BJ (cell line): ENCODE measurements at regions not wholly inside any gene's neighbourhood (a gene's known extent, or its start where the extent isn't known, plus 50 kb on each side); places are given as distances from the start of the nearest gene placed in this dataset.
A peak's percentile ranks its signal among the peaks of the same experiment; 100 is the strongest.

Experiments
- CTCF ChIA-PET: fragments of 350-600 bp; formaldehyde crosslinking; extraction: SDS; loops from one replicate; lab custom pipeline; 2021; ENCODE audit warnings: antibody characterized with exemption, inconsistent platforms; lab: Yijun Ruan, JAX
- POLR2A ChIA-PET: fragments of 300-600 bp; sonication (Branson Sonifier 250); formaldehyde crosslinking; extraction: SDS; loops from one replicate; lab custom pipeline; 2021; ENCODE audit warnings: antibody characterized with exemption; lab: Charles Lee
- DNase-seq: peaks from one replicate; pipeline ENCODE4 v3.0.0-alpha.2; 2011; ENCODE audit warnings: low read depth
- H3K27me3 ChIP-seq: 2 replicates; pipeline ENCODE4 v1.6.0; 2011; ENCODE audit warnings: low read length; ENCODE audit not compliant: control insufficient read depth, insufficient read depth
- H3K36me3 ChIP-seq: 2 replicates; pipeline ENCODE4 v1.5.1; 2011; ENCODE audit warnings: low read length; ENCODE audit not compliant: control insufficient read depth, insufficient read depth
- H3K4me3 ChIP-seq: 2 replicates; pipeline ENCODE4 v1.5.1; 2011; ENCODE audit warnings: low read depth, mild to moderate bottlenecking, control low read depth, low read length
- CTCF ChIP-seq: IDR thresholded peaks from 2 replicates; pipeline ENCODE4 v1.5.1; 2011; ENCODE audit warnings: low read depth, mild to moderate bottlenecking, control low read depth, inconsistent platforms, low read length, moderate library complexity; ENCODE audit not compliant: insufficient read depth

GRCh38 chr20:50278377-50278683 lies 87.7 kb downstream of the CEBPB start:
- DNase-seq, result no peak
- TF ChIP-seq CTCF, result no peak
- ChIA-PET CTCF (no interaction called here), POLR2A (no interaction called here)
- H3K27me3 ChIP-seq, result no peaks in the 10 kb centered on the region
- H3K4me3 ChIP-seq, result no peak overlapping the region
- H3K36me3 ChIP-seq, result no peaks in the 10 kb centered on the region

- CTCF ChIA-PET, result interaction anchor here (1.2 kb wide), 1 partner anchor 92 kb away, joined by 3 read pairs; no protein-coding TSS in a partner anchor
- Histone ChIP-seq H3K4me3 (no peak overlapping the region), H3K36me3 (no peaks in the 10 kb centered on the region), H3K27me3 (no peaks in the 10 kb centered on the region)
- POLR2A ChIA-PET, result no interaction called here
- no peak for DNase-seq
- TF ChIP-seq CTCF, result peak; percentile 50
These were observed 88.3 kb downstream of the CEBPB start for GRCh38 chr20:50278684-50279531.

- ChIA-PET CTCF (interaction anchor here (1.2 kb wide), 1 partner anchor 93 kb away, joined by 3 read pairs; no protein-coding TSS in a partner anchor), POLR2A (no interaction called here)
- DNase-seq, result no peak
- H3K27me3 ChIP-seq, result no peaks in the 10 kb centered on the region
- no peaks in the 10 kb centered on the region for H3K36me3 ChIP-seq
- no peak for TF ChIP-seq CTCF
- H3K4me3 ChIP-seq, result no peak overlapping the region
These were observed 89.6 kb downstream of the CEBPB start for GRCh38 chr20:50279988-50280850.

GRCh38 chr20:50280851-50281655 lies 90.4 kb downstream of the CEBPB start:
- no peak for DNase-seq
- ChIA-PET CTCF (interaction anchor here (1.0 kb wide), 1 partner anchor 70 kb away, joined by 3 read pairs; no protein-coding TSS in a partner anchor), POLR2A (no interaction called here)
- TF ChIP-seq CTCF, result no peak
- H3K36me3 ChIP-seq, result no peaks in the 10 kb centered on the region
- no peaks in the 10 kb centered on the region for H3K27me3 ChIP-seq
- H3K4me3 ChIP-seq, result no peak overlapping the region
